Ascending aorta (tissue), 2 donors: ENCODE measurements at regions not wholly inside any gene's neighbourhood (a gene's known extent, or its start where the extent isn't known, plus 50 kb on each side); places are given as distances from the start of the nearest gene placed in this dataset.

Experiments used
- DNase-seq, 2 donors: peaks; one replicate each; pipeline ENCODE4 v3.0.0-alpha.2; 2019; ENCODE audit warnings: low spot score in 2 of 2
- H3K27ac ChIP-seq, 2 donors: fragments of 200-600 bp; sonication (generic); one replicate each; pipeline ENCODE4 v1.5.1; 2016 to 2017; ENCODE audit warnings: mild to moderate bottlenecking in 1 of 2
- H3K27me3 ChIP-seq: fragments of 200-600 bp; sonication (generic); one replicate; pipeline ENCODE4 v1.5.1; 2017
- H3K36me3 ChIP-seq, 2 donors: fragments of 200-600 bp; sonication (generic); one replicate each; pipeline ENCODE4 v1.5.1; 2016
- H3K4me1 ChIP-seq, 2 donors: fragments of 200-600 bp; sonication (generic); one replicate each; pipeline ENCODE4 v1.5.1; 2016 to 2017; ENCODE audit warnings: mild to moderate bottlenecking in 1 of 2
- H3K4me3 ChIP-seq, 2 donors: fragments of 200-600 bp; sonication (generic); one replicate each; pipeline ENCODE4 v1.5.1; 2016 to 2017; ENCODE audit warnings: mild to moderate bottlenecking in 1 of 2
- H3K9me3 ChIP-seq, 2 donors: fragments of 200-600 bp; sonication (generic); one replicate each; pipeline ENCODE4 v1.5.1; 2016
- intact Hi-C: fragments of 100-400 bp; cut with DNase I; formaldehyde crosslinking; loops from one replicate; pipeline ENCODE4 v1.15.1; 2023
- TF ChIP-seq, protein P1 (sequence below), 3 experiments: fragments of 200-600 bp in 2 of 3; fragments of 450-650 bp in 1 of 3; sonication (generic) in 2 of 3; IDR thresholded peaks; one replicate each; pipeline ENCODE4 v1.5.1; 2016 to 2019; ENCODE audit warnings: antibody characterized with exemption in 3 of 3, mild to moderate bottlenecking in 1 of 3, moderate library complexity in 1 of 3

DNA sequence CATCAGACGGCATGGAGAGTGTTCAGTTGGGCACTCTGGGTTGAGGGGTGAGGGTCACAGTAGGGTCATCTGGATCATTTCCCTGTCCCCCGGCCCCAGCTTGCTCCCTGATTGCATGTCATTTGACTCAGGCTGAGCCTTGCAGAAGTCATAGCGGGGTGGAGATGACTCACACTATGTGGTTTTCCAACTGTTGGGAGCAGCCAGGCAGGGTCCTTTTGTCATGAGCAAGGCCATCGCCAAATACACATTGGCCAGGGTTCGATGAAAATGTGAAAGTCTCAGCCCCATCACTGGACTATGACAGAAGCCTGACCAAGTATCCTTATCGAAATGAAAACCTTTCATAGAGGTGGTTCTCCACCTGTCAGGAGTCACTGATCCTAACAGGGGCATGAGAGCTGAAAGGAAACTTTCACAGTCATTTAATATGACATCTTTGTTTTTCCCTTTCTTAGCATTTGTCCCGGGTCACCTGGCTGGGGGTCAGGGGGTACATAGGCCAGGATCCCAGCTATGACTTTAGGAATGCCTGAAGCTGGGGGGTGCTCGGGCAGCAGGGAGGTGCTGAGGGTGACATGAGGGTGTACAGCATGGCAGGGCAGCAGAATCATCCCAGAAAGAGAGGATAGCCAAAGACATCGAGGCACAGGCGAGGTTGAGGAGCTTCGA lies 70.2 kb upstream of the CD93 start:
- Histone ChIP-seq H3K4me3 (no peak overlapping the region), H3K9me3 (no peaks in the 10 kb centered on the region), H3K27me3 (no peaks in the 10 kb centered on the region), H3K36me3 (no peaks in the 10 kb centered on the region), H3K27ac (peak overlapping the region; percentile 93 to 96), H3K4me1 (peaks cover 17 to 79% of the 10 kb centered on the region in 2 donors)
- TF ChIP-seq, protein P1, sequence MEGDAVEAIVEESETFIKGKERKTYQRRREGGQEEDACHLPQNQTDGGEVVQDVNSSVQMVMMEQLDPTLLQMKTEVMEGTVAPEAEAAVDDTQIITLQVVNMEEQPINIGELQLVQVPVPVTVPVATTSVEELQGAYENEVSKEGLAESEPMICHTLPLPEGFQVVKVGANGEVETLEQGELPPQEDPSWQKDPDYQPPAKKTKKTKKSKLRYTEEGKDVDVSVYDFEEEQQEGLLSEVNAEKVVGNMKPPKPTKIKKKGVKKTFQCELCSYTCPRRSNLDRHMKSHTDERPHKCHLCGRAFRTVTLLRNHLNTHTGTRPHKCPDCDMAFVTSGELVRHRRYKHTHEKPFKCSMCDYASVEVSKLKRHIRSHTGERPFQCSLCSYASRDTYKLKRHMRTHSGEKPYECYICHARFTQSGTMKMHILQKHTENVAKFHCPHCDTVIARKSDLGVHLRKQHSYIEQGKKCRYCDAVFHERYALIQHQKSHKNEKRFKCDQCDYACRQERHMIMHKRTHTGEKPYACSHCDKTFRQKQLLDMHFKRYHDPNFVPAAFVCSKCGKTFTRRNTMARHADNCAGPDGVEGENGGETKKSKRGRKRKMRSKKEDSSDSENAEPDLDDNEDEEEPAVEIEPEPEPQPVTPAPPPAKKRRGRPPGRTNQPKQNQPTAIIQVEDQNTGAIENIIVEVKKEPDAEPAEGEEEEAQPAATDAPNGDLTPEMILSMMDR (IDR thresholded peaks at IDR 0.05), result no peak
- peak; percentile 63 to 87 for DNase-seq
- intact Hi-C loops, result loop anchor here (2.0 to 10.0 kb wide), 3 partner anchors 14 to 1898 kb away; partner anchors contain the start of gene ACSS1

DNA sequence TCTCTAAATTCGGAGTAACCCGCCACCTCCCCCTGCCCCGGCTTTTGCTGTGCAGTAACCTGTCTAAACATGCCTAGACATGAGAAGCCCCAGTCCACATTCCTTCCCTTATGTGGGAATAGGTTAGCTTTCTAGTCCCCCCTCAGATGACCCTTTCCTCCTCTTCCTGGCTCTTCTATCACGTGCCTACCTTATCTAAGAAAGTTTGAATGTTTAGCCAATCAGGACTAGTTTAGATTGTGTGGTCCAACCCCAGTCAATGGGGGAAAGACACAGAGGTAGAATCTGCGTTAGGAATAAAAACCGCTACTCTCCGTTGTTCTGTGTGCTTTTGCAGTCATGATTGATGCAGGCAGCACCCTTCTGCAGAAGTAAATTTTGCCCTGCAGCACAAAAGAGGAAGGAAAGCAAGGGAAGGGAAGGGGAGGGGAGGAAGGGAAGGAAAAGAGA lies 69.0 kb upstream of the CD93 start:
- peak overlapping the region; percentile 93 to 96 for H3K27ac ChIP-seq
- intact Hi-C loops, result loop anchor here (5.0 to 10.0 kb wide), 2 partner anchors 117 to 1900 kb away; partner anchors contain the start of gene ACSS1
- no peaks in the 10 kb centered on the region for H3K36me3 ChIP-seq
- TF ChIP-seq, protein P1 (IDR thresholded peaks at IDR 0.05), result no peak
- H3K4me3 ChIP-seq, result no peak overlapping the region
- H3K4me1 ChIP-seq, result peaks cover 21 to 82% of the 10 kb centered on the region in 2 donors
- H3K9me3 ChIP-seq, result no peaks in the 10 kb centered on the region
- no peaks in the 10 kb centered on the region for H3K27me3 ChIP-seq
- no peak for DNase-seq

DNA sequence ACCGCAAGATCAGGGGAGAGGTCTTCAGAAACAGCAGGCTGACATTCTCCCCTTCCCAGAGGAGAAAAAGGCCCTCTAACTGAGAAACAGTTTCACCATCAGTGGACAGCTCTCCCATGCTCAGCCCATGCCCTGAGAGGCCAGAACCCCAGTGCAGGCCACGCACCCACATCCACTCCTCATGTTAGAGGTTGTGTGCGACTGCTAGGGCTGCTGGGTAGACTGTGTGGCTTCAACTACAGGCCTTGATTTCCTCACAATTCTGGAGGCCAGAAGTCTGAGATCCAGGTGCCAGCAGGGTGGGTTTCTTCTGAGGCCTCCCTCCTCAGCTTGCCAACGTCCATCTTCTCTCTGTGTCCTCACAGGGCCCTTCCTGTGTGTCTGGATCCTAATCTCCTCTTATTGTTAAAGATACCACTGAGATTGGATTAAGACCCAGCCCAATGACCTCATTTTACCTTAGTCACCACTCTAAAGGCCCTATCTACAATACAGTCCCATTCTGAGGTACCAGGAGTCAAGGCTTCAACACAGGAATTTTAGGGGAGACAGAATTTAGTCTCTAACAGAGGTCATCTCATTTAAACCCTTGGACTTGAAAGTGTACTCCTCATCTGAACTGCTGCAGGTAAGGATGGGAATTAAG lies 67.7 kb upstream of the CD93 start:
- no peaks in the 10 kb centered on the region for H3K9me3 ChIP-seq
- H3K4me1 ChIP-seq, result peaks cover 25 to 82% of the 10 kb centered on the region in 2 donors

DNA sequence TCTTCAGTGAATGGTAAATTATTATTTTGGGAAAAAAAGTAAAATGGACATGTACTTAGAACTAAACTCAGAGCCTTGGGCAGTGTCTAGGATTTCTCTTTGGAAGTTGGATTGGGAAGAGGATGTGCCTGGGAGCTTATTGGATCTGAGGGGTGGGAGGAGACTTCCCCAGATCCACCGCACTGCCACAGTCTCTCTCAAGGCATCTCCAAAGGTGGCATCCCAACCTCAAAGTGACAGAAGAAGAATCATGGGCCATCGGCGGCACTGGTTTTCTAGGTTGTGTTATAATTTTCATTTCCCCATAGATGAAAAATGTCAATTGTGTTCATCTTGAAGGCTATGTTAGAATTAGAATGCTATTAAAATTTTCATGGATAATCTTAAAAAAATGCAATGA lies 66.8 kb upstream of the CD93 start:
- Histone ChIP-seq H3K36me3 (no peaks in the 10 kb centered on the region), H3K9me3 (no peaks in the 10 kb centered on the region), H3K4me1 (peaks cover 25 to 83% of the 10 kb centered on the region in 2 donors), H3K4me3 (no peak overlapping the region), H3K27me3 (no peaks in the 10 kb centered on the region), H3K27ac (peak overlapping the region; percentile 93 to 96)
- peak in 1 of 2 donors; percentile 63 for DNase-seq
- TF ChIP-seq, protein P1 (IDR thresholded peaks at IDR 0.05), result no peak
- intact Hi-C loops, result loop anchor here (1.0 to 10.0 kb wide), 3 partner anchors 197 to 1902 kb away; partner anchors contain the start of genes ACSS1 and NXT1

More for the DNA sequence above, 67.7 kb upstream of the CD93 start:
- intact Hi-C loops, result loop anchor here (5.0 to 10.0 kb wide), 2 partner anchors 468 to 1901 kb away; partner anchors contain the start of gene ACSS1
- Histone ChIP-seq H3K27me3 (no peaks in the 10 kb centered on the region), H3K36me3 (no peaks in the 10 kb centered on the region), H3K27ac (peak overlapping the region; percentile 93 to 96), H3K4me3 (no peak overlapping the region)
- TF ChIP-seq, protein P1 (IDR thresholded peaks at IDR 0.05), result no peak
- no peak for DNase-seq

DNA sequence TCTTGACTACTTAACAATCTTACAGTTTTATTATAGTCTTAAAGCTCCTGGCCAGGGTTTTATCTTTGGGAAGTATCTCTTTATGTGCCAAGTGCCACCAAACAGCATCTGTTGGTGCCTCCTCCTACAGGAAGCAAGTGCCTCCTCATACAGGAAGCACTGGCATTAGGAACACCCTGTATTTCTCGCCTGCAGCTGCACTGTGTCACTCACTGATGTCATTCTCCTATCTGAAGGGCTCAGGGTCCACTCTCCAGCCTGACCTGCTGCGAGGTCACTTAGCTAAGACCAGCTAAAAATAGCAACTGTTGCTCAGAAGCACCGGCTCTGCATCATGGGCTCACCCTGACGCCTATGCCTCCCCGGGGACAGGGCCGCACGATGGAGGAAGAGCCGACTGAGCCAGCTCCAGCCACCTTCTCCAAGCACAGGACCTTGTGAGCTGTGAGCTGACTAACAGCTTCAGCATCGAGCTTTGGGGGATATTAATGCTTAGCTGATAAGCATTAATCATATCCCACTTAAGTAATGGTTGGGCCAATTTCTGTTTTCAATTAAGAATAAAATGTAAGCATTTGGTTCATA lies 66.3 kb upstream of the CD93 start:
- peaks cover 25 to 83% of the 10 kb centered on the region in 2 donors for H3K4me1 ChIP-seq

More for the DNA sequence above, 66.3 kb upstream of the CD93 start:
- Histone ChIP-seq H3K4me3 (no peak overlapping the region), H3K27me3 (no peaks in the 10 kb centered on the region), H3K27ac (peak overlapping the region; percentile 93 to 96), H3K9me3 (no peaks in the 10 kb centered on the region), H3K36me3 (no peaks in the 10 kb centered on the region)
- TF ChIP-seq, protein P1 (IDR thresholded peaks at IDR 0.05), result no peak
- intact Hi-C loops, result loop anchor here (1.0 to 10.0 kb wide), 3 partner anchors 198 to 1902 kb away; partner anchors contain the start of genes ACSS1 and NXT1
- DNase-seq, result peak; percentile 94 to 98
